ENCODE measurements at regions not wholly inside any gene's neighbourhood (a gene's known extent, or its start where the extent isn't known, plus 50 kb on each side); places are given as distances from the start of the nearest gene placed in this dataset.

- no peak for TF ChIP-seq POLR2A (IDR thresholded peaks at IDR 0.05)
- no peak for TF ChIP-seq CTCF (IDR thresholded peaks at IDR 0.05)
These were observed 1059.7 kb upstream of the ACVR2A start for GRCh38 chr2:146785101-146785500.

Data from testis (tissue), 2 donors.